ENCODE measurements at regions not wholly inside any gene's neighbourhood (a gene's known extent, or its start where the extent isn't known, plus 50 kb on each side); places are given as distances from the start of the nearest gene placed in this dataset.

GRCh38 chr5:133769842-133770241 is 157.5 kb upstream of the FSTL4 start:
- Histone ChIP-seq H3K9me3 (ENCODE audit: control insufficient read depth, low read length) (peaks cover 8% of the 10 kb centered on the region), H3K36me3 (ENCODE audit: control insufficient read depth, insufficient read depth, low read length) (no peaks in the 10 kb centered on the region), H3K4me1 (ENCODE audit: control insufficient read depth, insufficient read depth, low read length, poor library complexity, severe bottlenecking) (no peaks in the 10 kb centered on the region), H3K4me3 (ENCODE audit: extremely low read depth, insufficient read depth, low read length, poor library complexity, severe bottlenecking) (no peak overlapping the region), H3K27ac (ENCODE audit: low read depth, low read length, severe bottlenecking) (no peak overlapping the region)
- WGBS, 2 experiments (ENCODE audit: insufficient coverage in 2 of 2): no CpG with 5 or more reads among the region's 1 CpG

- H3K4me1 ChIP-seq (ENCODE audit: control insufficient read depth, insufficient read depth, low read length, poor library complexity, severe bottlenecking): no peaks in the 10 kb centered on the region
- H3K36me3 ChIP-seq (ENCODE audit: control insufficient read depth, insufficient read depth, low read length): no peaks in the 10 kb centered on the region
- no peak overlapping the region for H3K4me3 ChIP-seq (ENCODE audit: extremely low read depth, insufficient read depth, low read length, poor library complexity, severe bottlenecking)
- H3K9me3 ChIP-seq (ENCODE audit: control insufficient read depth, low read length): no peaks in the 10 kb centered on the region
- no peak overlapping the region for H3K27ac ChIP-seq (ENCODE audit: low read depth, low read length, severe bottlenecking)
- WGBS, 2 experiments (ENCODE audit: insufficient coverage in 2 of 2): 88 to 94% methylated on average over 4 of the region's 4 CpGs
Observed at GRCh38 chr5:133763744-133764143, 151.4 kb upstream of the FSTL4 start.

GRCh38 chr5:133761632-133762031 is 149.3 kb upstream of the FSTL4 start:
- no peaks in the 10 kb centered on the region for H3K9me3 ChIP-seq (ENCODE audit: control insufficient read depth, low read length)
- H3K4me3 ChIP-seq (ENCODE audit: extremely low read depth, insufficient read depth, low read length, poor library complexity, severe bottlenecking): no peak overlapping the region
- no peaks in the 10 kb centered on the region for H3K4me1 ChIP-seq (ENCODE audit: control insufficient read depth, insufficient read depth, low read length, poor library complexity, severe bottlenecking)
- WGBS, 2 experiments (ENCODE audit: insufficient coverage in 2 of 2): 100% methylated on average over 3 of the region's 4 CpGs; no CpG with 5 or more reads in 1 of the 2 experiments
- H3K27ac ChIP-seq (ENCODE audit: low read depth, low read length, severe bottlenecking): no peak overlapping the region
- no peaks in the 10 kb centered on the region for H3K36me3 ChIP-seq (ENCODE audit: control insufficient read depth, insufficient read depth, low read length)

GRCh38 chr5:133760532-133760931 is 148.2 kb upstream of the FSTL4 start:
- Histone ChIP-seq H3K4me1 (ENCODE audit: control insufficient read depth, insufficient read depth, low read length, poor library complexity, severe bottlenecking) (no peaks in the 10 kb centered on the region), H3K4me3 (ENCODE audit: extremely low read depth, insufficient read depth, low read length, poor library complexity, severe bottlenecking) (no peak overlapping the region), H3K27ac (ENCODE audit: low read depth, low read length, severe bottlenecking) (no peak overlapping the region), H3K9me3 (ENCODE audit: control insufficient read depth, low read length) (no peaks in the 10 kb centered on the region), H3K36me3 (ENCODE audit: control insufficient read depth, insufficient read depth, low read length) (no peaks in the 10 kb centered on the region)
- 83 to 87% methylated on average over 2 of the region's 3 CpGs for WGBS, 2 experiments (ENCODE audit: insufficient coverage in 2 of 2)

- no peak overlapping the region for H3K27ac ChIP-seq (ENCODE audit: low read depth, low read length, severe bottlenecking)
- no peaks in the 10 kb centered on the region for H3K9me3 ChIP-seq (ENCODE audit: control insufficient read depth, low read length)
- WGBS, 2 experiments (ENCODE audit: insufficient coverage in 2 of 2): no CpG with 5 or more reads among the region's 1 CpG
- H3K36me3 ChIP-seq (ENCODE audit: control insufficient read depth, insufficient read depth, low read length): no peaks in the 10 kb centered on the region
- no peaks in the 10 kb centered on the region for H3K4me1 ChIP-seq (ENCODE audit: control insufficient read depth, insufficient read depth, low read length, poor library complexity, severe bottlenecking)
- H3K4me3 ChIP-seq (ENCODE audit: extremely low read depth, insufficient read depth, low read length, poor library complexity, severe bottlenecking): no peak overlapping the region
Observed at GRCh38 chr5:133758641-133759040, 146.3 kb upstream of the FSTL4 start.

GRCh38 chr5:133757396-133757945 is 145.1 kb upstream of the FSTL4 start:
- H3K4me3 ChIP-seq (ENCODE audit: extremely low read depth, insufficient read depth, low read length, poor library complexity, severe bottlenecking): no peak overlapping the region

GRCh38 chr5:133756756-133757155 is 144.4 kb upstream of the FSTL4 start:
- 69 to 83% methylated on average over 3 of the region's 3 CpGs for WGBS, 2 experiments (ENCODE audit: insufficient coverage in 2 of 2)
- Histone ChIP-seq H3K4me3 (ENCODE audit: extremely low read depth, insufficient read depth, low read length, poor library complexity, severe bottlenecking) (no peak overlapping the region), H3K27ac (ENCODE audit: low read depth, low read length, severe bottlenecking) (no peak overlapping the region), H3K4me1 (ENCODE audit: control insufficient read depth, insufficient read depth, low read length, poor library complexity, severe bottlenecking) (no peaks in the 10 kb centered on the region), H3K9me3 (ENCODE audit: control insufficient read depth, low read length) (no peaks in the 10 kb centered on the region), H3K36me3 (ENCODE audit: control insufficient read depth, insufficient read depth, low read length) (no peaks in the 10 kb centered on the region)

More at GRCh38 chr5:133757396-133757945, 145.1 kb upstream of the FSTL4 start:
- Histone ChIP-seq H3K36me3 (ENCODE audit: control insufficient read depth, insufficient read depth, low read length) (no peaks in the 10 kb centered on the region), H3K9me3 (ENCODE audit: control insufficient read depth, low read length) (no peaks in the 10 kb centered on the region), H3K4me1 (ENCODE audit: control insufficient read depth, insufficient read depth, low read length, poor library complexity, severe bottlenecking) (no peaks in the 10 kb centered on the region), H3K27ac (ENCODE audit: low read depth, low read length, severe bottlenecking) (no peak overlapping the region)
- 80 to 85% methylated on average over 6 to 7 of the region's 8 CpGs for WGBS, 2 experiments (ENCODE audit: insufficient coverage in 2 of 2)

- 84 to 95% methylated on average over 3 of the region's 3 CpGs for WGBS, 2 experiments (ENCODE audit: insufficient coverage in 2 of 2)
- no peak overlapping the region for H3K4me3 ChIP-seq (ENCODE audit: extremely low read depth, insufficient read depth, low read length, poor library complexity, severe bottlenecking)
- H3K27ac ChIP-seq (ENCODE audit: low read depth, low read length, severe bottlenecking): no peak overlapping the region
- no peaks in the 10 kb centered on the region for H3K9me3 ChIP-seq (ENCODE audit: control insufficient read depth, low read length)
- H3K4me1 ChIP-seq (ENCODE audit: control insufficient read depth, insufficient read depth, low read length, poor library complexity, severe bottlenecking): no peaks in the 10 kb centered on the region
- no peaks in the 10 kb centered on the region for H3K36me3 ChIP-seq (ENCODE audit: control insufficient read depth, insufficient read depth, low read length)
Observed at GRCh38 chr5:133756036-133756435, 143.7 kb upstream of the FSTL4 start.

- Histone ChIP-seq H3K9me3 (ENCODE audit: control insufficient read depth, low read length) (no peaks in the 10 kb centered on the region), H3K4me3 (ENCODE audit: extremely low read depth, insufficient read depth, low read length, poor library complexity, severe bottlenecking) (no peak overlapping the region), H3K36me3 (ENCODE audit: control insufficient read depth, insufficient read depth, low read length) (no peaks in the 10 kb centered on the region), H3K27ac (ENCODE audit: low read depth, low read length, severe bottlenecking) (no peak overlapping the region), H3K4me1 (ENCODE audit: control insufficient read depth, insufficient read depth, low read length, poor library complexity, severe bottlenecking) (no peaks in the 10 kb centered on the region)
- WGBS, 2 experiments (ENCODE audit: insufficient coverage in 2 of 2): 33 to 41% methylated on average over 5 of the region's 5 CpGs
Observed at GRCh38 chr5:133754575-133755169, 142.3 kb upstream of the FSTL4 start.

GRCh38 chr5:133753856-133754255 is 141.5 kb upstream of the FSTL4 start:
- Histone ChIP-seq H3K27ac (ENCODE audit: low read depth, low read length, severe bottlenecking) (no peak overlapping the region), H3K36me3 (ENCODE audit: control insufficient read depth, insufficient read depth, low read length) (no peaks in the 10 kb centered on the region), H3K9me3 (ENCODE audit: control insufficient read depth, low read length) (no peaks in the 10 kb centered on the region), H3K4me1 (ENCODE audit: control insufficient read depth, insufficient read depth, low read length, poor library complexity, severe bottlenecking) (no peaks in the 10 kb centered on the region), H3K4me3 (ENCODE audit: extremely low read depth, insufficient read depth, low read length, poor library complexity, severe bottlenecking) (no peak overlapping the region)
- whole genome bisulfite sequencing, 2 experiments (ENCODE audit: insufficient coverage in 2 of 2): 92 to 100% methylated on average over 1 to 2 of the region's 3 CpGs

GRCh38 chr5:133751846-133752245 is 139.5 kb upstream of the FSTL4 start:
- peaks cover 3% of the 10 kb centered on the region for H3K9me3 ChIP-seq (ENCODE audit: control insufficient read depth, low read length)
- WGBS, 2 experiments (ENCODE audit: insufficient coverage in 2 of 2): 80 to 83% methylated on average over 5 of the region's 5 CpGs
- no peak overlapping the region for H3K27ac ChIP-seq (ENCODE audit: low read depth, low read length, severe bottlenecking)
- H3K4me3 ChIP-seq (ENCODE audit: extremely low read depth, insufficient read depth, low read length, poor library complexity, severe bottlenecking): no peak overlapping the region
- H3K36me3 ChIP-seq (ENCODE audit: control insufficient read depth, insufficient read depth, low read length): no peaks in the 10 kb centered on the region
- H3K4me1 ChIP-seq (ENCODE audit: control insufficient read depth, insufficient read depth, low read length, poor library complexity, severe bottlenecking): no peaks in the 10 kb centered on the region
